HepG2 (cell line): ENCODE measurements at regions not wholly inside any gene's neighbourhood (a gene's known extent, or its start where the extent isn't known, plus 50 kb on each side); places are given as distances from the start of the nearest gene placed in this dataset.

Experiments used
- BRCA1 ChIP-seq: sonication (generic); formaldehyde crosslinking; IDR thresholded peaks from 2 replicates; pipeline ENCODE4 v1.4.0; 2020; ENCODE audit warnings: missing genetic modification reagents
- CREM ChIP-seq, 2 experiments: sonication (generic) in 1 of 2; formaldehyde crosslinking in 1 of 2; IDR thresholded peaks; 2 replicates each; pipeline versions ENCODE4 v1.4.0 to v1.6.1; 2016 to 2020; ENCODE audit warnings: antibody characterized with exemption in 1 of 2, mild to moderate bottlenecking in 1 of 2, missing genetic modification reagents in 1 of 2
- DR1 ChIP-seq: sonication (generic); formaldehyde crosslinking; IDR thresholded peaks from 2 replicates; pipeline ENCODE4 v1.8.0; 2021; ENCODE audit warnings: mild to moderate bottlenecking, missing genetic modification reagents, inconsistent platforms
- EHMT2 ChIP-seq: fragments of 200-600 bp; sonication (generic); IDR thresholded peaks from 2 replicates; pipeline ENCODE4 v1.7.0; 2017; ENCODE audit warnings: antibody characterized with exemption, low read depth, low read length, borderline replicate concordance
- ELF1 ChIP-seq: sonication (generic); formaldehyde crosslinking; IDR thresholded peaks from 2 replicates; pipeline ENCODE4 v1.4.0; 2020; ENCODE audit warnings: missing genetic modification reagents
- ETV5 ChIP-seq: IDR thresholded peaks from 2 replicates; pipeline ENCODE4 v1.6.1; 2018; ENCODE audit warnings: missing biosample characterization, missing genetic modification reagents, inconsistent platforms, borderline replicate concordance
- EZH2 ChIP-seq: conservative IDR thresholded peaks from 2 replicates; pipeline ENCODE4 v1.6.1; 2012; ENCODE audit warnings: mild to moderate bottlenecking, low read depth, low read length, moderate library complexity
- IRF9 ChIP-seq: sonication (generic); formaldehyde crosslinking; IDR thresholded peaks from 2 replicates; pipeline ENCODE4 v1.8.0; 2022; ENCODE audit warnings: missing genetic modification reagents, mild to moderate bottlenecking, borderline replicate concordance
- MZF1 ChIP-seq: sonication (generic); formaldehyde crosslinking; IDR thresholded peaks from 2 replicates; pipeline ENCODE4 v1.8.1; 2023; ENCODE audit warnings: mild to moderate bottlenecking, missing genetic modification reagents, borderline replicate concordance
- POLR2A ChIP-seq, 2 experiments: IDR thresholded peaks; 2 replicates each; pipeline ENCODE4 v1.6.1; 2011; ENCODE audit warnings: low read depth in 2 of 2, low read length in 2 of 2, mild to moderate bottlenecking in 1 of 2, moderate library complexity in 1 of 2; ENCODE audit not compliant: insufficient read depth in 1 of 2
- SMC3 ChIP-seq: IDR thresholded peaks from 2 replicates; pipeline ENCODE4 v1.6.1; 2011; ENCODE audit warnings: low read length, improper control_type of control experiment
- THAP9 ChIP-seq: sonication (generic); formaldehyde crosslinking; IDR thresholded peaks from 2 replicates; pipeline ENCODE4; 2020; ENCODE audit warnings: missing genetic modification reagents, mild to moderate bottlenecking, borderline replicate concordance
- ZNF510 ChIP-seq: sonication (generic); formaldehyde crosslinking; IDR thresholded peaks from 2 replicates; pipeline ENCODE4 v1.4.0; 2020; ENCODE audit warnings: low read depth, mild to moderate bottlenecking, missing genetic modification reagents
- TF ChIP-seq, protein P1 (sequence below): sonication (generic); formaldehyde crosslinking; IDR thresholded peaks from 2 replicates; pipeline ENCODE4 v1.4.0; 2020; ENCODE audit warnings: low read depth, mild to moderate bottlenecking, missing genetic modification reagents

- TF ChIP-seq EZH2 (no peak), SMC3 (no peak), ZNF510 (CRISPR knock-in tag) (no peak), ELF1 (CRISPR knock-in tag) (no peak), CREM (IDR thresholded peaks at IDR 0.05) (no peak), CREM (CRISPR knock-in tag; IDR thresholded peaks at IDR 0.05) (no peak), THAP9 (no peak), EHMT2 (no peak), POLR2A (IDR thresholded peaks at IDR 0.05; ENCODE audit: insufficient read depth in 1 of 2, low read depth in 2 of 2, low read length in 2 of 2) (no peak), ETV5 (CRISPR knock-in tag) (no peak), MZF1 (CRISPR knock-in tag) (no peak), IRF9 (CRISPR knock-in tag) (no peak), BRCA1 (no peak), DR1 (CRISPR knock-in tag) (no peak)
- TF ChIP-seq, protein P1, sequence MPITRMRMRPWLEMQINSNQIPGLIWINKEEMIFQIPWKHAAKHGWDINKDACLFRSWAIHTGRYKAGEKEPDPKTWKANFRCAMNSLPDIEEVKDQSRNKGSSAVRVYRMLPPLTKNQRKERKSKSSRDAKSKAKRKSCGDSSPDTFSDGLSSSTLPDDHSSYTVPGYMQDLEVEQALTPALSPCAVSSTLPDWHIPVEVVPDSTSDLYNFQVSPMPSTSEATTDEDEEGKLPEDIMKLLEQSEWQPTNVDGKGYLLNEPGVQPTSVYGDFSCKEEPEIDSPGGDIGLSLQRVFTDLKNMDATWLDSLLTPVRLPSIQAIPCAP (CRISPR knock-in tag), result no peak
These were observed 330.4 kb upstream of the SEMA3A start for GRCh38 chr7:84524714-84525694.
